ENCODE measurements at regions not wholly inside any gene's neighbourhood (a gene's known extent, or its start where the extent isn't known, plus 50 kb on each side); places are given as distances from the start of the nearest gene placed in this dataset.

DNA sequence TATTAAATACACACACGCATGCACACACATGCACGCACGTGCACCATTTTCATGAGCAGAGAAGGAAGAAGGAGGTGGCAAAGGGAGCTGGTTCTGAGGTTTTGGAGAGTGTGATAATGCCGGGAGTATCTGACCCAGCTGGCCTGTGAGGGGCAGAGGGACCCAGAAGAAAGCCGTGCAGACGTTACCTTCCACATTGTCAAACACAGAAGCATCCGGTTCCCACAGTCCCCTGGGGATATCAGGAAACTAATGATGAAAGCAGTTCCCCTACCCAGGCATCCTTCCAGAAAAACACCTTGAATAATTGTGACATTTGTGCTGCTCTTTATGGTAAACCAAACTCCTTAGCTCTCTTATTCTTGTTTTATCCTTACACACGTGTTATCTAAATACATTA lies 85.7 kb upstream of the FAM180A start:
- TF ChIP-seq, protein P1, sequence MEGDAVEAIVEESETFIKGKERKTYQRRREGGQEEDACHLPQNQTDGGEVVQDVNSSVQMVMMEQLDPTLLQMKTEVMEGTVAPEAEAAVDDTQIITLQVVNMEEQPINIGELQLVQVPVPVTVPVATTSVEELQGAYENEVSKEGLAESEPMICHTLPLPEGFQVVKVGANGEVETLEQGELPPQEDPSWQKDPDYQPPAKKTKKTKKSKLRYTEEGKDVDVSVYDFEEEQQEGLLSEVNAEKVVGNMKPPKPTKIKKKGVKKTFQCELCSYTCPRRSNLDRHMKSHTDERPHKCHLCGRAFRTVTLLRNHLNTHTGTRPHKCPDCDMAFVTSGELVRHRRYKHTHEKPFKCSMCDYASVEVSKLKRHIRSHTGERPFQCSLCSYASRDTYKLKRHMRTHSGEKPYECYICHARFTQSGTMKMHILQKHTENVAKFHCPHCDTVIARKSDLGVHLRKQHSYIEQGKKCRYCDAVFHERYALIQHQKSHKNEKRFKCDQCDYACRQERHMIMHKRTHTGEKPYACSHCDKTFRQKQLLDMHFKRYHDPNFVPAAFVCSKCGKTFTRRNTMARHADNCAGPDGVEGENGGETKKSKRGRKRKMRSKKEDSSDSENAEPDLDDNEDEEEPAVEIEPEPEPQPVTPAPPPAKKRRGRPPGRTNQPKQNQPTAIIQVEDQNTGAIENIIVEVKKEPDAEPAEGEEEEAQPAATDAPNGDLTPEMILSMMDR (IDR thresholded peaks at IDR 0.05), result no peak
- TF ChIP-seq POLR2A (IDR thresholded peaks at IDR 0.05), result no peak

Data from body of pancreas (tissue), 4 donors.